Lower lobe of right lung (tissue), 2 donors: ENCODE measurements at regions not wholly inside any gene's neighbourhood (a gene's known extent, or its start where the extent isn't known, plus 50 kb on each side); places are given as distances from the start of the nearest gene placed in this dataset.
A peak's percentile ranks its signal among the peaks of the same experiment; 100 is the strongest.
"Not testable (repeated sequence)": the region's sequence is repeated elsewhere in the genome, so short reads cannot be mapped to it uniquely, and the experiment has no call there.

ENCODE experiments used
- ATAC-seq, 2 donors: fragments of 200-7000 bp; cut with Tn5 transposase; one replicate each; pipeline ENCODE4 v1.9.1; 2020 to 2022; ENCODE audit warnings: mild to moderate bottlenecking in 2 of 2, moderate library complexity in 2 of 2
- DNase-seq: peaks from one replicate; pipeline ENCODE4 v3.0.0-alpha.2; 2020
- H3K27ac ChIP-seq: fragments of 200-600 bp; one replicate; pipeline ENCODE4 v1.8.0; 2022
- H3K27me3 ChIP-seq: fragments of 200-600 bp; one replicate; pipeline ENCODE4 v1.8.0; 2022; ENCODE audit warnings: low read depth
- H3K36me3 ChIP-seq: fragments of 200-600 bp; one replicate; pipeline ENCODE4 v1.8.0; 2022; ENCODE audit warnings: mild to moderate bottlenecking
- H3K4me1 ChIP-seq: fragments of 200-600 bp; one replicate; pipeline ENCODE4 v1.8.0; 2022
- H3K4me3 ChIP-seq: fragments of 200-600 bp; one replicate; pipeline ENCODE4 v1.8.0; 2022; ENCODE audit warnings: mild to moderate bottlenecking
- H3K9me3 ChIP-seq: fragments of 200-600 bp; one replicate; pipeline ENCODE4 v1.8.0; 2022
- intact Hi-C: fragments of 100-400 bp; cut with DNase I; formaldehyde crosslinking; loops from one replicate; pipeline ENCODE4 v1.11.0; 2022
- TF ChIP-seq, protein P1 (sequence below): fragments of 200-600 bp; IDR thresholded peaks from one replicate; pipeline ENCODE4 v1.8.0; 2022; ENCODE audit warnings: antibody characterized with exemption, mild to moderate bottlenecking
- donor health status: DM: no; HTN: yes; CAD: no; lungs with severe emphysema.

DNA sequence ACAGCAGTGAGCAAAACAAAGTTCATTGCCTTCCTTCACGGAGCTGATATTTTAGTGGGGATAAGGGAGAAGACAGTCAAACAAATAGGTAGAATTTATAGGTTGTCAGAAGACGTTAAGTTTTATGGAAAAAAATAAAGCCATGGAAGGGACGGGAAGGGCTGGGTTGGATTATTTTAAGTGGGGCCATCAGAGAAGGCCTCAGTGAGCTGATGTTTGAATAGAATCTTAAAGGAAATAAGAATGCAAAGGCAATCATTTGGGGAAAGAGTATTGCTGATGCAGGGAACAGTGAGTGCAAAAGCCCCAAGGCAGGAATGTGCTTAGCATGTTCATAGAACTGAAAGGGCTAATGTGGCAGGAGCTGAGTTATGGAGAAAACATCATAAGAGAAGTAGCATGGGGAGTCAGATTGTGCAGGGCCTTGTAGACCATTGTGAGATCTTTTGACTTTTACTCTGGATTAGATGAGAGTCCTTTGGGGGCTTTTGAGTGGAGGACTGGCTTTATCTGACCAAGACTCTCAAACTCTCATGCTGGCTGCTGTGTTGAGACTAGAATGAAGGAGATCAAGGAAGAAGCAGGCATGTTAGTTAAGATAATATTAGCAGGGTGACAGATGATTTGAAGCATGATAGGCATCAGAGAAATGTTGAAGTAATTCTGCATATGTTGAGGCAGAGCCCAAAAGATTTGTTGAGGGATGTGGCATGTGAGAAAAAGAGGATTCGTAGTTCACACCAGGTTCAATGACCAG, 104.5 kb upstream of the TPTE start:
- peak; percentile 14 to 17 for ATAC-seq
- not testable (repeated sequence) for H3K4me3 ChIP-seq

DNA sequence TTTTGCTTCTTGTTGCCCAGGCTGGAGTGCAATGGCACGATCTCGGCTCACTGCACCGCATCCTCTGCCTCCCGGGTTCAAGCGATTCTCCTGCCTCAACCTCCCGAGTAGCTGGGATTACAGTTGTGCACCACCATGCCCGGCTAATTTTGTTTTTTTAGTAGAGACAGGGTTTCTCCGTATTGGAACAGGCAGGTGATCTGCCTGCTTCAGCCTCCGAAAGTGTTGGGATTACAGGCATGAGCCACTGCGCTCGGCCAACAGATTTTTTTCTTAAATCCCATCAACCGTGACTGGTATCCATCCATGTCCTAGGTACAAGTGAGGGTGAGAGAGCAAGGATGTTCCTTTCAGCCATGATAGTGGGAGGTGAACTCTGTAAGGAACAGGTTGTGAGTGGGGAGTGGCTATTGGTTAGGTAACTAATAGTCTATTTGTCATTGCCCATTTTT, 103.8 kb upstream of the TPTE start:
- H3K4me3 ChIP-seq, H3K36me3 ChIP-seq, H3K27ac ChIP-seq, H3K27me3 ChIP-seq, intact Hi-C loops, DNase-seq, H3K4me1 ChIP-seq: not testable (repeated sequence)
- peaks cover 37% of the 10 kb centered on the region for H3K9me3 ChIP-seq
- ATAC-seq = peak; percentile 19 to 29

More for the DNA sequence above, 104.5 kb upstream of the TPTE start:
- DNase-seq, H3K4me1 ChIP-seq, H3K36me3 ChIP-seq, H3K27me3 ChIP-seq, H3K27ac ChIP-seq, intact Hi-C loops: not testable (repeated sequence)
- H3K9me3 ChIP-seq = peaks cover 37% of the 10 kb centered on the region

DNA sequence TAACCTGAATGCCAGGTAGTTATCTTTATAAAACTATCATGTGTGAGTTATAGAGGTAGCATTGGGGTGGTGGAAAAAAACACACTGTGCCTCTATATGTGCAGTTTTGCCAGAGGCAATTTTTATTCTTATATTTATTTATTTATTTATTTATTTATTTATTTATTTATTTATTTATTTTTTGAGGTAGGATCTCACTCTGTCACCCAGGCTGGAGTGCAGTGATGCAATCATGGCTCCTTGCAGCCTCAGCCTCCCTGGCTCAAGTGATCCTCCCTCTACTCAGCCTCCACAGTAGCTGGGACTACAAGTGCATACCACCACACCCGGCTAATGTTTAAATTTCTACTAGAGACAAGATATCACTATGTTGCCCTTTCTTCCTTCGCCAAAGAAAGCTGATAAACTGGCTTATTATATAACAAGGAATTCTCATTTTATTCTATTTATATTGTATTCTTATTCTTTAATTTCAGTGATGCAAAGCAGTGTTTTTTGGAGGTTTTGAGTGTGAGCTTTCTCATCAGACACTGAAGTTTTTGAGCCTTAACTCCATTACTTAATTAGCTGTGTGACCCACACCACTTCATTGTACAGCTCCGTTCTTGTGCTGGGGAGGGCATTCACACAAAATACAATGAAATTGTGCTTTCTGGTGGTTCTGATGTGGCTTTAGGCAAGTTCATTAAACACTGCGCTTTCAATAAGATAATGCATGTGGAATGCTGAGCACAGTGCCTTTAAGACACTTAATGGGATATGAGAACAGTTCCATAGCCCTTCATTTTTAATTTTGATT, 102.9 kb upstream of the TPTE start:
- H3K27ac ChIP-seq, H3K27me3 ChIP-seq, DNase-seq, H3K36me3 ChIP-seq, H3K4me3 ChIP-seq, H3K4me1 ChIP-seq, intact Hi-C loops: not testable (repeated sequence)
- H3K9me3 ChIP-seq = peaks cover 41% of the 10 kb centered on the region
- peak; percentile 0 for ATAC-seq

DNA sequence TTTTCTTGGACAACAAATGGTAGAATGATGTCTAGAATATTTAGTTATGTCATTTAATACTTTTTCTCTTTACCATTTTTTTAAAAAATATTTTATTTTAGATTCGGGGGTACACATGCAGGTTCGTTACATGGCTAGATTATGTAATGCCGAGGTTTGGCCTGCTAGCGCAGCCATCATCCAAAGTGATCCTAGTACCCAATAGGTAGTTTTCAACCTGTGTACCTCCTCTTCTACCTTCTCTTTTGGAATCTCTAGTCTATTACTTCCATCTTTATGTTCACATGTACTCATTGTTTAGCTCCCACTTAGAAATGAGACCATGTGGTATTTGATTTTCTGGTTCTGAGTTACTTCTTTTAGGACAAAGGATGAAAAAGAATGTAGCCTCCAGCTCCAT, 100.2 kb upstream of the TPTE start:
- DNase-seq, H3K36me3 ChIP-seq, H3K27me3 ChIP-seq, H3K27ac ChIP-seq, H3K4me1 ChIP-seq, H3K4me3 ChIP-seq, ATAC-seq, intact Hi-C loops: not testable (repeated sequence)
- peaks cover 30% of the 10 kb centered on the region for H3K9me3 ChIP-seq

- intact Hi-C loops, H3K4me1 ChIP-seq, H3K27ac ChIP-seq, H3K27me3 ChIP-seq, DNase-seq, H3K36me3 ChIP-seq, H3K4me3 ChIP-seq, ATAC-seq: not testable (repeated sequence)
- H3K9me3 ChIP-seq = peaks cover 30% of the 10 kb centered on the region
Measured at GRCh38 chr21:10421601-10422000, 99.8 kb upstream of the TPTE start.

DNA sequence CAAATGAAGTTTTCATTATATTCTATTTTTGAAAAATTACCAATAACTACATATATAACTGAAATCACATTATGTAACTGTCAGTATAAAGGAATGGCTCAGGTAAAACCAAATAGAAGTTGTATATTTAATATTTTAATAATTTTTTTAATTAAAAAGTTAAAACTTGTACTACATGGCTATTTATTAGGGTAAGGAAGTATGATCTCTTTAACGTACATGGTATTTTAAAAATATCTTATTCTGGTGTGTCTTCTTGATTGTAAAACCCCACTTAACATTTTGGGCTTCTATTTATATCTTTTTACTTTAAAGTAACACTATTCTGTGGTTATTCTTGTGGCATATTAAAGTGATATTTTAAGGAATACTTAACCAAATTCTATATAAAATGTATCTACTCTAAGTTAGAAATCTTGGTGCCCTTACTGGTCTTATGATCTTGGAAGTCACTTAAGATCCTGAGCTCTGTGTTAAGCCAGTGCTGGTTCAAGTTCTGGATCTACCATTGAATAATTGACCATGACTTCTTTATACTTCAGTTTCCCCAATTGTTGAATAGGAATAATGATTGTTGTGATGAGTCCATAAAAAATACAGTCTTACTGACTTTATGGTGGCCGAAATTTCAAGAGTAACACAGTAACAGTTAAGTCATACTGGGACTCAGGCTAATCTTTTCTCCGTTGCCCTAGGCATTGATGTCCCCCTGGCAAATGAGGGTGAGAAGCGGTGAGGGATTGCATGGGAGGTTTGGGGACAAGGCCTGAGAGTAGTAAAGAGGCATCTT, 97.1 kb upstream of the TPTE start:
- H3K27me3 ChIP-seq, H3K36me3 ChIP-seq, H3K4me1 ChIP-seq, H3K27ac ChIP-seq, DNase-seq, H3K4me3 ChIP-seq, intact Hi-C loops: not testable (repeated sequence)
- ATAC-seq = peak; percentile 2 to 5
- H3K9me3 ChIP-seq = peaks cover 19% of the 10 kb centered on the region

GRCh38 chr21:10424887-10425145, 96.6 kb upstream of the TPTE start:
- H3K27ac ChIP-seq, H3K4me1 ChIP-seq, H3K27me3 ChIP-seq, DNase-seq, intact Hi-C loops, H3K36me3 ChIP-seq, H3K4me3 ChIP-seq: not testable (repeated sequence)
- peaks cover 15% of the 10 kb centered on the region for H3K9me3 ChIP-seq
- ATAC-seq = peak in 1 of 2 donors; percentile 2

DNA sequence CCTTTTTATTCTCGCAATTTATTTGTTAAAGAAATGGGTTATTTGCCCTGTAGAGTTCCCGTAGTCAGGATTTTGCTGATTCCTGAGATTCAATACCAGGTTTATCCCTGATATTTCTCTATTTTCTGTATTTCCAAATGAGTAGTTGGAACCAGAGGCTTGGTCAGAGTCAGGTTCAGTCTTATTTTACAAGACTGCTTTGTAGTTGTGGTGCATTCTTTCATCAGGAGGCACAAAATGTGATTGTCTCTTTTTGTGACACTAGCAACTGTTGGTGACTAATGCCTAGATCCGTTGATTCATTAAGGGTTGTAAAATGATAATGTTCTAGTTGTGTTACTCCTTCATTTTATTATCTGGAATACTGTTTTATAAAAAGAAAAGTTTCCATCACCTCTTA, 95.5 kb upstream of the TPTE start:
- no peak for ATAC-seq

DNA sequence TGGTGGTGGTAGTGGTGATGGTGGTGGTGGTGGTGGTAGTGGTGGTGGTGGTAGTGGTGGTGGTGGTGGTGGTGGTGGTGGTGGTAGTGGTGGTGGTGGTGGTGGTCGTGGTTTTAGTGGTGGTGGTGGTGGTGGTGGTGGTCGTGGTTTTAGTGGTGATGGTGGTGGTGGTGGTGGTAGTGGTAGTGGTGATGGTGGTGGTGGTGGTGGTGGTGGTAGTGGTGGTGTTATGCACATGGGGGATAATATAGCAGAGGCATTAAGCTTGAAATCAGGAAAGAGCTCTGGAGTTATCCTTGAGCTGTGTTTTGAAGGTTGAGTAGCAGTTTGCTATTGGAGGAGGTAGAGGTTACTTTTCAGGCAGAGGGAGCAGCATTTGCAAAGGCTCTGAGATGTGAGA, 94.6 kb upstream of the TPTE start:
- H3K27ac ChIP-seq, H3K4me1 ChIP-seq, DNase-seq, H3K27me3 ChIP-seq, H3K4me3 ChIP-seq, H3K36me3 ChIP-seq, ATAC-seq, intact Hi-C loops: not testable (repeated sequence)
- peaks cover 16% of the 10 kb centered on the region for H3K9me3 ChIP-seq

More for the DNA sequence above, 95.5 kb upstream of the TPTE start:
- Histone ChIP-seq H3K36me3 (no peaks in the 10 kb centered on the region), H3K27me3 (no peaks in the 10 kb centered on the region), H3K9me3 (peaks cover 12% of the 10 kb centered on the region), H3K27ac (no peak overlapping the region), H3K4me3 (no peak overlapping the region), H3K4me1 (no peaks in the 10 kb centered on the region)
- TF ChIP-seq, protein P1, sequence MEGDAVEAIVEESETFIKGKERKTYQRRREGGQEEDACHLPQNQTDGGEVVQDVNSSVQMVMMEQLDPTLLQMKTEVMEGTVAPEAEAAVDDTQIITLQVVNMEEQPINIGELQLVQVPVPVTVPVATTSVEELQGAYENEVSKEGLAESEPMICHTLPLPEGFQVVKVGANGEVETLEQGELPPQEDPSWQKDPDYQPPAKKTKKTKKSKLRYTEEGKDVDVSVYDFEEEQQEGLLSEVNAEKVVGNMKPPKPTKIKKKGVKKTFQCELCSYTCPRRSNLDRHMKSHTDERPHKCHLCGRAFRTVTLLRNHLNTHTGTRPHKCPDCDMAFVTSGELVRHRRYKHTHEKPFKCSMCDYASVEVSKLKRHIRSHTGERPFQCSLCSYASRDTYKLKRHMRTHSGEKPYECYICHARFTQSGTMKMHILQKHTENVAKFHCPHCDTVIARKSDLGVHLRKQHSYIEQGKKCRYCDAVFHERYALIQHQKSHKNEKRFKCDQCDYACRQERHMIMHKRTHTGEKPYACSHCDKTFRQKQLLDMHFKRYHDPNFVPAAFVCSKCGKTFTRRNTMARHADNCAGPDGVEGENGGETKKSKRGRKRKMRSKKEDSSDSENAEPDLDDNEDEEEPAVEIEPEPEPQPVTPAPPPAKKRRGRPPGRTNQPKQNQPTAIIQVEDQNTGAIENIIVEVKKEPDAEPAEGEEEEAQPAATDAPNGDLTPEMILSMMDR = no peak
- intact Hi-C loops = no loop called here
- DNase-seq = no peak

DNA sequence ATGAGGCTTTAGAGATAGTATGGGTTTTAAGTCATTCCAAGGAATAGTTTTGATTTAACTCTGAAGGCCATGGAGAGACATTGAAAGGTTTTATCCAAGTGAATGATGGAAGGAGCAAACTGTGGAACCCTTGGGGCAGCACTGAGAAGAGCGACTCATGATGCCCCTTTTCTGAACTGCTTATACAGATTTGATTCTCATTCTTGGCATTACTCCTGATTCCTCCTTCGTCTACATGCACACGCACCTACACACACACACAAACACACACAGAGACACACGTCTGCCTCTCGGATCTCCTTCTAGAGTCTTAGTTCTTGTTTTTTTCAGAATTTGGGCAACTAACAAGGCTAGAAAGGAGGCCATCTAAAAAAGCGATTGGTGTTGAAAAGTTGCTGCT, 94.1 kb upstream of the TPTE start:
- H3K4me1 ChIP-seq, H3K36me3 ChIP-seq, DNase-seq, H3K27ac ChIP-seq, H3K4me3 ChIP-seq, intact Hi-C loops, ATAC-seq, H3K27me3 ChIP-seq: not testable (repeated sequence)
- H3K9me3 ChIP-seq = peaks cover 20% of the 10 kb centered on the region

GRCh38 chr21:10428981-10429534, 92.3 kb upstream of the TPTE start:
- H3K4me3 ChIP-seq, H3K4me1 ChIP-seq, intact Hi-C loops, H3K36me3 ChIP-seq, H3K27ac ChIP-seq, H3K27me3 ChIP-seq, DNase-seq: not testable (repeated sequence)
- peaks cover 16% of the 10 kb centered on the region for H3K9me3 ChIP-seq
- peak in 1 of 2 donors; percentile 0 for ATAC-seq
